Liver (tissue), 8 donors: ENCODE measurements at regions not wholly inside any gene's neighbourhood (a gene's known extent, or its start where the extent isn't known, plus 50 kb on each side); places are given as distances from the start of the nearest gene placed in this dataset.

Experiments
- DNase-seq: peaks from one replicate; pipeline ENCODE4 v3.0.0-alpha.2; 2017; ENCODE audit warnings: low spot score
- H3K27ac ChIP-seq, 2 donors: one replicate each; pipeline ENCODE4 v1.7.0; 2013; ENCODE audit warnings: inconsistent platforms in 2 of 2, low read length in 2 of 2, control low read depth in 1 of 2, low read depth in 1 of 2, mild to moderate bottlenecking in 1 of 2
- H3K27me3 ChIP-seq, 4 donors: one replicate each; pipeline versions ENCODE4 v1.6.1 to v1.7.0; 2013; ENCODE audit warnings: low read length in 3 of 4, inconsistent platforms in 1 of 4, mild to moderate bottlenecking in 1 of 4, moderate library complexity in 1 of 4; ENCODE audit not compliant: control insufficient read depth in 4 of 4, insufficient read depth in 4 of 4
- H3K36me3 ChIP-seq, 4 donors: one replicate each; pipeline versions ENCODE4 v1.6.1 to v1.7.0; 2013; ENCODE audit warnings: low read length in 3 of 4, mild to moderate bottlenecking in 3 of 4, low read depth in 1 of 4, moderate library complexity in 1 of 4; ENCODE audit not compliant: control insufficient read depth in 4 of 4, insufficient read depth in 3 of 4
- H3K4me1 ChIP-seq, 4 donors: one replicate each; pipeline versions ENCODE4 v1.6.1 to v1.7.0; 2013; ENCODE audit warnings: low read length in 3 of 4, mild to moderate bottlenecking in 3 of 4, moderate library complexity in 1 of 4; ENCODE audit not compliant: control insufficient read depth in 4 of 4, insufficient read depth in 4 of 4
- H3K4me3 ChIP-seq, 3 donors: one replicate each; pipeline versions ENCODE4 v1.6.1 to v1.7.0; 2013; ENCODE audit warnings: low read length in 3 of 3, control low read depth in 1 of 3, low read depth in 1 of 3, mild to moderate bottlenecking in 1 of 3
- H3K9ac ChIP-seq, 2 donors: one replicate each; pipeline ENCODE4 v1.7.0; 2013; ENCODE audit warnings: low read length in 2 of 2, mild to moderate bottlenecking in 2 of 2, moderate library complexity in 2 of 2, control low read depth in 1 of 2, low read depth in 1 of 2
- H3K9me3 ChIP-seq, 4 donors: one replicate each; pipeline versions ENCODE4 v1.6.1 to v1.7.0; 2013; ENCODE audit warnings: low read length in 3 of 4; ENCODE audit not compliant: control insufficient read depth in 4 of 4
- ATF3 ChIP-seq: IDR thresholded peaks from 2 replicates; pipeline ENCODE4 v1.6.1; 2016; ENCODE audit warnings: antibody characterized with exemption
- EGR1 ChIP-seq, 2 donors: IDR thresholded peaks; 2 replicates each; pipeline ENCODE4 v1.6.1; 2016 to 2018; ENCODE audit warnings: antibody characterized with exemption in 2 of 2, low read depth in 2 of 2
- FOXA1 ChIP-seq: IDR thresholded peaks from 2 replicates; pipeline ENCODE4 v1.6.1; 2016; ENCODE audit warnings: antibody characterized with exemption
- FOXA2 ChIP-seq: IDR thresholded peaks from 2 replicates; pipeline ENCODE4 v1.6.1; 2016; ENCODE audit warnings: antibody characterized with exemption
- HNF4A ChIP-seq, 2 donors: conservative IDR thresholded peaks; 2 replicates each; pipeline ENCODE4 v1.6.1; 2016; ENCODE audit warnings: antibody characterized with exemption in 2 of 2, mild to moderate bottlenecking in 2 of 2
- HNF4G ChIP-seq: IDR thresholded peaks from 2 replicates; pipeline ENCODE4 v1.6.1; 2016; ENCODE audit warnings: antibody characterized with exemption
- JUND ChIP-seq, 2 donors: IDR thresholded peaks; 2 replicates each; pipeline ENCODE4 v1.6.1; 2016; ENCODE audit warnings: antibody characterized with exemption in 2 of 2
- RXRA ChIP-seq, 2 donors: IDR thresholded peaks; 2 replicates each; pipeline ENCODE4 v1.6.1; 2017 to 2018; ENCODE audit warnings: antibody characterized with exemption in 2 of 2, mild to moderate bottlenecking in 1 of 2
- SP1 ChIP-seq: IDR thresholded peaks from 2 replicates; pipeline ENCODE4 v1.6.1; 2018; ENCODE audit warnings: antibody characterized with exemption, mild to moderate bottlenecking
- TAF1 ChIP-seq: conservative IDR thresholded peaks from 2 replicates; pipeline ENCODE4 v1.6.1; 2016; ENCODE audit warnings: antibody characterized with exemption, mild to moderate bottlenecking
- YY1 ChIP-seq: IDR thresholded peaks from 2 replicates; pipeline ENCODE4 v1.6.1; 2016; ENCODE audit warnings: antibody characterized with exemption, mild to moderate bottlenecking
- WGBS: extraction: QIAGEN DNeasy Blood & Tissue Kit; methylation state at CpG from one replicate; pipeline ENCODE4 v1.1.7; 2013; 5-methylcytosine and 5-hydroxymethylcytosine counted together
- TF ChIP-seq, protein P1 (sequence below): fragments of 150-350 bp; IDR thresholded peaks from 2 replicates; pipeline ENCODE4 v1.5.1; 2017; ENCODE audit warnings: improper control_type of control experiment, low read depth, low read length; ENCODE audit not compliant: missing input control
- TF ChIP-seq, protein P2 (sequence below): IDR thresholded peaks from 2 replicates; pipeline ENCODE4 v1.6.1; 2016; ENCODE audit warnings: antibody characterized with exemption, mild to moderate bottlenecking
- TF ChIP-seq, protein P3 (sequence below): IDR thresholded peaks from 2 replicates; pipeline ENCODE4 v1.6.1; 2016; ENCODE audit warnings: antibody characterized with exemption
- donor health status: healthy.
- donor health status: healthy.
- donor health status: healthy.
- donor health status: healthy.
- donor health status: healthy.

DNA sequence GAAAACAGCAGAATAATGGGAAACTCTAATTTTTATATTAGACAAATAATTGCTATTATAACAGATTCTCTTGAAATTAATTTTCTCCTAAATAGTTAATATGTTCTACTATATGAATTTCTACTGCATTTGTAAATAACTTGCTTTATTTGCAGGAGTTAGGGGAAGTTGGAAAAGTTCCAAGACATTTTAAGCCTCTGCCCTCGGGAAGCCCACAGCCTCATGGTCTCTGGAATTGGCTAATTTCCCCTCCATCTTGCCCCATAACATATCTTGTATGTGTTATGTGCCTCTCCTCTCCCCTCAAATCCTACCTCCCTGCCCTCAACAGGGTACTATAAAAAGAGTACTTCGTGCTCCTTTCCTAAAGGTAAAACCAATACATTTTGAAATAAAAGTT lies 271.4 kb upstream of the NR5A2 start:
- no peak overlapping the region for H3K27ac ChIP-seq
- peaks cover 0 to 17% (median 3%) of the 10 kb centered on the region in 4 donors for H3K4me1 ChIP-seq
- H3K4me3 ChIP-seq: no peak overlapping the region
- no peaks in the 10 kb centered on the region for H3K9me3 ChIP-seq
- TF ChIP-seq FOXA2: no peak
- TF ChIP-seq, protein P1, sequence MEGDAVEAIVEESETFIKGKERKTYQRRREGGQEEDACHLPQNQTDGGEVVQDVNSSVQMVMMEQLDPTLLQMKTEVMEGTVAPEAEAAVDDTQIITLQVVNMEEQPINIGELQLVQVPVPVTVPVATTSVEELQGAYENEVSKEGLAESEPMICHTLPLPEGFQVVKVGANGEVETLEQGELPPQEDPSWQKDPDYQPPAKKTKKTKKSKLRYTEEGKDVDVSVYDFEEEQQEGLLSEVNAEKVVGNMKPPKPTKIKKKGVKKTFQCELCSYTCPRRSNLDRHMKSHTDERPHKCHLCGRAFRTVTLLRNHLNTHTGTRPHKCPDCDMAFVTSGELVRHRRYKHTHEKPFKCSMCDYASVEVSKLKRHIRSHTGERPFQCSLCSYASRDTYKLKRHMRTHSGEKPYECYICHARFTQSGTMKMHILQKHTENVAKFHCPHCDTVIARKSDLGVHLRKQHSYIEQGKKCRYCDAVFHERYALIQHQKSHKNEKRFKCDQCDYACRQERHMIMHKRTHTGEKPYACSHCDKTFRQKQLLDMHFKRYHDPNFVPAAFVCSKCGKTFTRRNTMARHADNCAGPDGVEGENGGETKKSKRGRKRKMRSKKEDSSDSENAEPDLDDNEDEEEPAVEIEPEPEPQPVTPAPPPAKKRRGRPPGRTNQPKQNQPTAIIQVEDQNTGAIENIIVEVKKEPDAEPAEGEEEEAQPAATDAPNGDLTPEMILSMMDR: no peak
- no peak for TF ChIP-seq SP1
- no peak for TF ChIP-seq ATF3
- TF ChIP-seq, protein P2, sequence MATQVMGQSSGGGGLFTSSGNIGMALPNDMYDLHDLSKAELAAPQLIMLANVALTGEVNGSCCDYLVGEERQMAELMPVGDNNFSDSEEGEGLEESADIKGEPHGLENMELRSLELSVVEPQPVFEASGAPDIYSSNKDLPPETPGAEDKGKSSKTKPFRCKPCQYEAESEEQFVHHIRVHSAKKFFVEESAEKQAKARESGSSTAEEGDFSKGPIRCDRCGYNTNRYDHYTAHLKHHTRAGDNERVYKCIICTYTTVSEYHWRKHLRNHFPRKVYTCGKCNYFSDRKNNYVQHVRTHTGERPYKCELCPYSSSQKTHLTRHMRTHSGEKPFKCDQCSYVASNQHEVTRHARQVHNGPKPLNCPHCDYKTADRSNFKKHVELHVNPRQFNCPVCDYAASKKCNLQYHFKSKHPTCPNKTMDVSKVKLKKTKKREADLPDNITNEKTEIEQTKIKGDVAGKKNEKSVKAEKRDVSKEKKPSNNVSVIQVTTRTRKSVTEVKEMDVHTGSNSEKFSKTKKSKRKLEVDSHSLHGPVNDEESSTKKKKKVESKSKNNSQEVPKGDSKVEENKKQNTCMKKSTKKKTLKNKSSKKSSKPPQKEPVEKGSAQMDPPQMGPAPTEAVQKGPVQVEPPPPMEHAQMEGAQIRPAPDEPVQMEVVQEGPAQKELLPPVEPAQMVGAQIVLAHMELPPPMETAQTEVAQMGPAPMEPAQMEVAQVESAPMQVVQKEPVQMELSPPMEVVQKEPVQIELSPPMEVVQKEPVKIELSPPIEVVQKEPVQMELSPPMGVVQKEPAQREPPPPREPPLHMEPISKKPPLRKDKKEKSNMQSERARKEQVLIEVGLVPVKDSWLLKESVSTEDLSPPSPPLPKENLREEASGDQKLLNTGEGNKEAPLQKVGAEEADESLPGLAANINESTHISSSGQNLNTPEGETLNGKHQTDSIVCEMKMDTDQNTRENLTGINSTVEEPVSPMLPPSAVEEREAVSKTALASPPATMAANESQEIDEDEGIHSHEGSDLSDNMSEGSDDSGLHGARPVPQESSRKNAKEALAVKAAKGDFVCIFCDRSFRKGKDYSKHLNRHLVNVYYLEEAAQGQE: no peak
- no peak for TF ChIP-seq HNF4G
- TF ChIP-seq FOXA1: no peak
- H3K36me3 ChIP-seq: no peaks in the 10 kb centered on the region
- no peak overlapping the region for H3K9ac ChIP-seq
- H3K27me3 ChIP-seq: no peaks in the 10 kb centered on the region
- no peak for DNase-seq
- 43% methylated on average over 2 of the region's 2 CpGs for WGBS

- Histone ChIP-seq H3K4me1 (peaks cover 0 to 2% (median under 1%) of the 10 kb centered on the region in 4 donors), H3K27ac (no peak overlapping the region), H3K36me3 (no peaks in the 10 kb centered on the region), H3K27me3 (no peaks in the 10 kb centered on the region), H3K4me3 (no peak overlapping the region), H3K9me3 (no peaks in the 10 kb centered on the region), H3K9ac (no peak overlapping the region)
- TF ChIP-seq RXRA (IDR thresholded peaks at IDR 0.05): no peak
- TF ChIP-seq HNF4A (conservative IDR thresholded peaks at IDR 0.05): no peak
- TF ChIP-seq, protein P2: no peak
- TF ChIP-seq ATF3: no peak
- no peak for TF ChIP-seq HNF4G
- TF ChIP-seq YY1: no peak
- TF ChIP-seq JUND (IDR thresholded peaks at IDR 0.05): no peak
- TF ChIP-seq EGR1 (IDR thresholded peaks at IDR 0.05; ENCODE audit: low read depth in 2 of 2): no peak
- TF ChIP-seq TAF1: no peak
- TF ChIP-seq, protein P3, sequence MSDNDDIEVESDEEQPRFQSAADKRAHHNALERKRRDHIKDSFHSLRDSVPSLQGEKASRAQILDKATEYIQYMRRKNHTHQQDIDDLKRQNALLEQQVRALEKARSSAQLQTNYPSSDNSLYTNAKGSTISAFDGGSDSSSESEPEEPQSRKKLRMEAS: no peak
- TF ChIP-seq SP1: no peak
- TF ChIP-seq, protein P1: no peak
- no peak for TF ChIP-seq FOXA1
- TF ChIP-seq FOXA2: no peak
- DNase-seq: no peak
- 83% methylated on average over 3 of the region's 3 CpGs for WGBS
These were observed 268.8 kb upstream of the NR5A2 start for GRCh38 chr1:199758626-199759255.
